Thoracic aorta (tissue), 2 donors: ENCODE measurements at regions not wholly inside any gene's neighbourhood (a gene's known extent, or its start where the extent isn't known, plus 50 kb on each side); places are given as distances from the start of the nearest gene placed in this dataset.
"Not testable (repeated sequence)": the region's sequence is repeated elsewhere in the genome, so short reads cannot be mapped to it uniquely, and the experiment has no call there.

Source experiments
- ATAC-seq: fragments of 150-250 bp; one replicate; pipeline ENCODE4 v1.8.0; 2017; ENCODE audit warnings: low read depth; ENCODE audit not compliant: insufficient number of reproducible peaks, low FRiP score
- DNase-seq: peaks from one replicate; pipeline ENCODE4 v3.0.0-alpha.2; 2020; ENCODE audit warnings: low spot score
- H3K27ac ChIP-seq, 2 donors: fragments of 200-600 bp; sonication (generic); 1 replicate in 1 of 2; 2 replicates in 1 of 2; pipeline ENCODE4 v1.5.1; 2016; ENCODE audit warnings: mild to moderate bottlenecking in 2 of 2, moderate library complexity in 2 of 2
- H3K27me3 ChIP-seq: fragments of 200-600 bp; sonication (generic); replicated peaks from 2 replicates; pipeline ENCODE4 v1.6.0; 2016; ENCODE audit warnings: mild to moderate bottlenecking; ENCODE audit not compliant: insufficient read depth
- H3K36me3 ChIP-seq: fragments of 200-600 bp; sonication (generic); one replicate; pipeline ENCODE4 v1.5.1; 2016
- H3K4me1 ChIP-seq, 2 donors: fragments of 200-600 bp; sonication (generic); 1 replicate in 1 of 2; 2 replicates in 1 of 2; pipeline versions ENCODE4 v1.5.1 to v1.6.0; 2016; ENCODE audit warnings: low read depth in 2 of 2, mild to moderate bottlenecking in 1 of 2; ENCODE audit not compliant: control insufficient read depth in 1 of 2
- H3K4me3 ChIP-seq: fragments of 200-600 bp; sonication (generic); 2 replicates; pipeline ENCODE4 v1.5.1; 2016; ENCODE audit warnings: mild to moderate bottlenecking
- H3K9me3 ChIP-seq: fragments of 200-600 bp; sonication (generic); 2 replicates; pipeline ENCODE4 v1.5.1; 2016
- CTCF ChIP-seq: fragments of 200-600 bp; sonication (generic); IDR thresholded peaks from one replicate; pipeline ENCODE4 v1.5.1; 2019; ENCODE audit warnings: antibody characterized with exemption

GRCh38 chr9:2427120-2427891 lies 194.3 kb upstream of the VLDLR start:
- H3K9me3 ChIP-seq = no peaks in the 10 kb centered on the region
- no peaks in the 10 kb centered on the region for H3K27me3 ChIP-seq
- no peaks in the 10 kb centered on the region for H3K36me3 ChIP-seq
- TF ChIP-seq CTCF = no peak
- DNase-seq (no peak), ATAC-seq (no peak)
- H3K4me1 ChIP-seq = no peaks in the 10 kb centered on the region
- no peak overlapping the region for H3K27ac ChIP-seq
- H3K4me3 ChIP-seq = no peak overlapping the region

- DNase-seq = no peak
- no peaks in the 10 kb centered on the region for H3K27me3 ChIP-seq
- no peak overlapping the region for H3K4me3 ChIP-seq
- no peaks in the 10 kb centered on the region for H3K36me3 ChIP-seq
- no peak for ATAC-seq
- H3K9me3 ChIP-seq = no peaks in the 10 kb centered on the region
- H3K27ac ChIP-seq = no peak overlapping the region
- H3K4me1 ChIP-seq = no peaks in the 10 kb centered on the region
- TF ChIP-seq CTCF = no peak
Observed at GRCh38 chr9:2439957-2440356, 181.6 kb upstream of the VLDLR start.

- DNase-seq, H3K4me3 ChIP-seq, H3K36me3 ChIP-seq, H3K9me3 ChIP-seq, H3K27ac ChIP-seq, H3K4me1 ChIP-seq, H3K27me3 ChIP-seq, ATAC-seq: not testable (repeated sequence)
Observed at GRCh38 chr9:2443933-2444332, 177.7 kb upstream of the VLDLR start.

GRCh38 chr9:2448193-2448738 lies 173.3 kb upstream of the VLDLR start:
- H3K9me3 ChIP-seq = no peaks in the 10 kb centered on the region
- H3K4me3 ChIP-seq = no peak overlapping the region
- no peaks in the 10 kb centered on the region for H3K4me1 ChIP-seq
- H3K36me3 ChIP-seq = no peaks in the 10 kb centered on the region
- no peak for TF ChIP-seq CTCF
- ATAC-seq (no peak), DNase-seq (no peak)
- no peak overlapping the region for H3K27ac ChIP-seq
- no peaks in the 10 kb centered on the region for H3K27me3 ChIP-seq

- ATAC-seq (no peak), DNase-seq (no peak)
- Histone ChIP-seq H3K36me3 (no peaks in the 10 kb centered on the region), H3K4me3 (no peak overlapping the region), H3K9me3 (no peaks in the 10 kb centered on the region), H3K27ac (no peak overlapping the region), H3K4me1 (no peaks in the 10 kb centered on the region), H3K27me3 (no peaks in the 10 kb centered on the region)
- TF ChIP-seq CTCF = no peak
Observed at GRCh38 chr9:2453106-2453505, 168.5 kb upstream of the VLDLR start.
